ENCODE measurements at regions not wholly inside any gene's neighbourhood (a gene's known extent, or its start where the extent isn't known, plus 50 kb on each side); places are given as distances from the start of the nearest gene placed in this dataset.
"Not testable (repeated sequence)": the region's sequence is repeated elsewhere in the genome, so short reads cannot be mapped to it uniquely, and the experiment has no call there.

GRCh38 chr2:205867371-205867770, 185.1 kb downstream of the NRP2 start:
- FAIRE-seq, result no peak
- no peak for DNase-seq (ENCODE audit: insufficient read length, low spot score)

GRCh38 chr2:205865905-205866441, 183.7 kb downstream of the NRP2 start:
- no peak for FAIRE-seq
- no peak for DNase-seq (ENCODE audit: insufficient read length, low spot score)

GRCh38 chr2:205865056-205865455, 182.8 kb downstream of the NRP2 start:
- DNase-seq (ENCODE audit: insufficient read length, low spot score) (no peak), FAIRE-seq (no peak)

- FAIRE-seq (no peak), DNase-seq (ENCODE audit: insufficient read length, low spot score) (no peak)
Measured at GRCh38 chr2:205864491-205864890, 182.2 kb downstream of the NRP2 start.

GRCh38 chr2:205862761-205863160, 180.5 kb downstream of the NRP2 start:
- DNase-seq (ENCODE audit: insufficient read length, low spot score); FAIRE-seq: not testable (repeated sequence)

GRCh38 chr2:205860885-205861284, 178.6 kb downstream of the NRP2 start:
- no peak for DNase-seq (ENCODE audit: insufficient read length, low spot score)
- FAIRE-seq, result no peak

GRCh38 chr2:205860181-205860580, 177.9 kb downstream of the NRP2 start:
- DNase-seq (ENCODE audit: insufficient read length, low spot score) (no peak), FAIRE-seq (no peak)

- no peak for DNase-seq (ENCODE audit: insufficient read length, low spot score)
- FAIRE-seq, result no peak
Measured at GRCh38 chr2:205858881-205859441, 176.7 kb downstream of the NRP2 start.

- DNase-seq (ENCODE audit: insufficient read length, low spot score) (no peak), FAIRE-seq (no peak)
Measured at GRCh38 chr2:205858275-205858674, 176.0 kb downstream of the NRP2 start.

GRCh38 chr2:205857520-205858237, 175.4 kb downstream of the NRP2 start:
- FAIRE-seq (no peak), DNase-seq (ENCODE audit: insufficient read length, low spot score) (no peak)

GRCh38 chr2:205852457-205852856, 170.2 kb downstream of the NRP2 start:
- FAIRE-seq (no peak), DNase-seq (ENCODE audit: insufficient read length, low spot score) (no peak)

GRCh38 chr2:205850611-205851010, 168.3 kb downstream of the NRP2 start:
- DNase-seq (ENCODE audit: insufficient read length, low spot score), result no peak
- FAIRE-seq, result no peak

GRCh38 chr2:205850132-205850531, 167.8 kb downstream of the NRP2 start:
- FAIRE-seq, result no peak
- no peak for DNase-seq (ENCODE audit: insufficient read length, low spot score)

GRCh38 chr2:205849136-205849535, 166.8 kb downstream of the NRP2 start:
- FAIRE-seq (no peak), DNase-seq (ENCODE audit: insufficient read length, low spot score) (no peak)

- DNase-seq (ENCODE audit: insufficient read length, low spot score) (no peak), FAIRE-seq (no peak)
Measured at GRCh38 chr2:205848601-205849000, 166.3 kb downstream of the NRP2 start.
